Heart left ventricle (tissue), 16 donors: ENCODE measurements at regions not wholly inside any gene's neighbourhood (a gene's known extent, or its start where the extent isn't known, plus 50 kb on each side); places are given as distances from the start of the nearest gene placed in this dataset.

Experiments
- ATAC-seq, 4 donors: fragments of 200-7000 bp; cut with Tn5 transposase; one replicate each; pipeline ENCODE4 v1.9.1; 2020 to 2022; ENCODE audit warnings: moderate library complexity in 4 of 4, mild to moderate bottlenecking in 3 of 4, moderate number of reproducible peaks in 1 of 4
- DNase-seq, 5 donors: peaks; one replicate each; pipeline ENCODE4 v3.0.0-alpha.2; 2020
- H3K27ac ChIP-seq, 12 donors: fragments of 200-600 bp; sonication (generic) in 4 of 12; one replicate each; pipeline versions ENCODE4 v1.5.0 to v1.8.0; 2016 to 2022; ENCODE audit warnings: mild to moderate bottlenecking in 2 of 12
- H3K27me3 ChIP-seq, 9 donors: fragments of 200-600 bp; sonication (generic) in 2 of 9; one replicate each; pipeline versions ENCODE4 v1.5.1 to v1.8.0; 2016 to 2022; ENCODE audit warnings: mild to moderate bottlenecking in 3 of 9
- H3K36me3 ChIP-seq, 9 donors: fragments of 200-600 bp; sonication (generic) in 2 of 9; one replicate each; pipeline versions ENCODE4 v1.5.0 to v1.8.0; 2018 to 2022; ENCODE audit warnings: mild to moderate bottlenecking in 2 of 9
- H3K4me1 ChIP-seq, 12 donors: fragments of 200-600 bp; sonication (generic) in 4 of 12; one replicate each; pipeline versions ENCODE4 v1.5.0 to v1.8.0; 2016 to 2022; ENCODE audit warnings: mild to moderate bottlenecking in 3 of 12
- H3K4me3 ChIP-seq, 12 donors: fragments of 200-600 bp; sonication (generic) in 4 of 12; one replicate each; pipeline versions ENCODE4 v1.5.0 to v1.8.0; 2017 to 2022; ENCODE audit warnings: mild to moderate bottlenecking in 9 of 12, moderate library complexity in 4 of 12
- H3K9me3 ChIP-seq, 12 donors: fragments of 200-600 bp; sonication (generic) in 4 of 12; one replicate each; pipeline versions ENCODE4 v1.5.0 to v1.8.0; 2016 to 2022; ENCODE audit warnings: mild to moderate bottlenecking in 1 of 12
- CTCF ChIP-seq, 12 donors: fragments of 200-600 bp; sonication (generic) in 4 of 12; IDR thresholded peaks; one replicate each; pipeline versions ENCODE4 v1.5.0 to v1.8.0; 2018 to 2022; ENCODE audit warnings: antibody characterized with exemption in 12 of 12, mild to moderate bottlenecking in 5 of 12
- POLR2A ChIP-seq, 2 donors: fragments of 450-650 bp; IDR thresholded peaks; one replicate each; pipeline ENCODE4 v1.6.1; 2017; ENCODE audit warnings: antibody characterized with exemption in 2 of 2, mild to moderate bottlenecking in 2 of 2, moderate library complexity in 2 of 2
- WGBS, 4 donors: extraction: QIAGEN DNeasy Blood & Tissue Kit in 2 of 4; methylation state at CpG; one replicate each; pipeline versions ENCODE4 v1.1.5 to v1.1.7; 2013 to 2018; 5-methylcytosine and 5-hydroxymethylcytosine counted together
- intact Hi-C, 10 donors: fragments of 100-400 bp; cut with DNase I; formaldehyde crosslinking; loops; one replicate each; pipeline versions ENCODE4 v1.11.1 to v1.14.2; 2022
- donor health status: ischemic (EF 13 %, LVEDD 7.1; RV severe dilation, severe dysfunction).
- donor health status: healthy with polysubstance abuse.
- donor health status: DM: no; HTN: yes; CAD: no.
- donor health status: DM: no; HTN: no; CAD: no.
- donor health status: ischemic (EF 25% LVEDD 6.9; RV normal size, moderate dysfunction).
- donor health status: ischemic (EF 25% LVEDD 5.7; RV mildly dilated, moderate dysfunction).
- donor health status: healthy.
- donor health status: DM: yes; HTN: yes; CAD: no.
- donor health status: ischemic (EF 35%, LVEDD 5.7; RV mildly dilated, moderate dysfunction).
- donor health status: nonischemic (EF 11% LVEDD 7.7; RV severe dilation, severe dysfunction).
- donor health status: DM: yes; HTN: yes; CAD: no.
- donor health status: PGD.
- donor health status: ischemic (EF 29% LVEDD 5.4; RV normal size, mild dysfunction).
- donor health status: nonischemic (EF 23%, LVEDD 6.1; RV moderate dilation, normal function).

DNA sequence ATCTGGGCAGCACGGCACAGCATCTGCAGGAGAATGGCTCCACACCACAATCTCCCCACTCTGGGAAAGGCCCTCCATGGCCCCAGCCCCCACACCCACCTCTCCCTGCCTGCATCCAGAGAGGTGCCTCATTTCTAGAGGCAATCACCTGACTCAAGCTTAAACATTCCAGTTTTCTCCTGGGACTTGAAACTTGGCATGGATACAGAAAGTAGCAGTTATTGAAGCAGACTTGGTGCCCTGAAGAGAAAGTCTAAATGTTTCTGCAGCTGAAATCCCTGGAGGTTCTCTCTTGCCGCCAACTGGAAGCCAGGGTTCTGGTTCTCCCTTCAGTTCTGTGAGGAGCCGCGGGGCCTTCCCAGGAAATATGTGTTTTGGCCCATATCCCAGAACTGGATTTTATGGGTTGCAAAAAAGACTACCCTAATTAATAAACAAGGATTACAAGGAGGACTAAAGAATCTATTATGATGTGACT is 122.8 kb downstream of the SKIDA1 start:
- H3K4me3 ChIP-seq, result no peak overlapping the region
- no peaks in the 10 kb centered on the region for H3K27me3 ChIP-seq
- WGBS, 4 donors, result 44 to 58% (median 51%) methylated on average over 4 of the region's 4 CpGs
- intact Hi-C loops, result loop anchor here in 1 of 10 donors (2.0 kb wide), 1 partner anchor 38 kb away; no protein-coding TSS in a partner anchor
- ATAC-seq (peak in 1 of 4 donors; percentile 60), DNase-seq (peak in 2 of 5 donors; percentile 27 to 28)
- H3K4me1 ChIP-seq, result peaks cover 0 to 22% (median 6%) of the 10 kb centered on the region in 12 donors
- TF ChIP-seq CTCF (IDR thresholded peaks at IDR 0.05) (no peak), POLR2A (IDR thresholded peaks at IDR 0.05) (no peak)
- H3K27ac ChIP-seq, result no peak overlapping the region
- peaks cover 0 to 11% (median 0%) of the 10 kb centered on the region in 12 donors for H3K9me3 ChIP-seq
- no peaks in the 10 kb centered on the region for H3K36me3 ChIP-seq

DNA sequence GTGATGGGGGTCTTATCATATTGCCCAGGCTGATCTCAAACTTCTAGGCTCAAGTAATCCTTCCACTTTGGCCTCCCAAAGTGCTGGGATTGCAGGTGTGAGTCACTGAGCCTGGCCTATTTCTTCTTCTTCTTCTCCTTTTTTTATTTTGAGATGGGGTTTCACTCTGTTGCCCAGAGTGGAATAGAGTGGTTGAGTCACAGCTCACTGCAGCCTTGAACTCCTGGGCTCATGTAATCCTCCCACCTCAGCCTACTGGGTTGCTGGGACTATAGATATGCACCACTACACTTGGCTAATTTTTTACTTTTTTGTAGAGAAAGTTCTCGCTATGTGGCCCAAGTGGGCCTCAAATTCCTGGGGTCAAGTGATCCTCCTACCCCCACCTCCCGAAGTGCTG is 124.3 kb downstream of the SKIDA1 start:
- H3K36me3 ChIP-seq, result no peaks in the 10 kb centered on the region
- intact Hi-C loops, result no loop called here
- DNase-seq (no peak), ATAC-seq (no peak)
- no peaks in the 10 kb centered on the region for H3K27me3 ChIP-seq
- WGBS, 4 donors, result 96 to 100% (median 98%) methylated on average over 2 of the region's 2 CpGs
- no peak overlapping the region for H3K27ac ChIP-seq
- H3K4me3 ChIP-seq, result no peak overlapping the region
- peaks cover 0 to 22% (median 6%) of the 10 kb centered on the region in 12 donors for H3K4me1 ChIP-seq
- H3K9me3 ChIP-seq, result peaks cover 0 to 10% (median 0%) of the 10 kb centered on the region in 12 donors
- TF ChIP-seq CTCF (IDR thresholded peaks at IDR 0.05) (no peak), POLR2A (IDR thresholded peaks at IDR 0.05) (no peak)

GRCh38 chr10:21399392-21400035 is 126.0 kb downstream of the SKIDA1 start:
- no peak overlapping the region for H3K27ac ChIP-seq
- H3K36me3 ChIP-seq, result no peaks in the 10 kb centered on the region
- TF ChIP-seq CTCF (IDR thresholded peaks at IDR 0.05) (no peak), POLR2A (IDR thresholded peaks at IDR 0.05) (no peak)
- intact Hi-C loops, result no loop called here
- H3K4me3 ChIP-seq, result no peak overlapping the region
- no peaks in the 10 kb centered on the region for H3K27me3 ChIP-seq
- DNase-seq (no peak), ATAC-seq (no peak)
- WGBS, 4 donors, result 44 to 53% (median 48%) methylated on average over 6 of the region's 6 CpGs
- peaks cover 0 to 7% (median 2%) of the 10 kb centered on the region in 12 donors for H3K9me3 ChIP-seq
- H3K4me1 ChIP-seq, result peaks cover 0 to 22% (median 6%) of the 10 kb centered on the region in 12 donors

GRCh38 chr10:21398563-21399231 is 126.8 kb downstream of the SKIDA1 start:
- no peak for TF ChIP-seq CTCF (IDR thresholded peaks at IDR 0.05)
- TF ChIP-seq POLR2A (IDR thresholded peaks at IDR 0.05), result no peak
- DNase-seq (no peak), ATAC-seq (no peak)
- Histone ChIP-seq H3K27ac (no peak overlapping the region), H3K9me3 (peaks cover 0 to 7% (median 2%) of the 10 kb centered on the region in 12 donors), H3K36me3 (no peaks in the 10 kb centered on the region), H3K4me3 (no peak overlapping the region), H3K4me1 (peaks cover 0 to 22% (median 6%) of the 10 kb centered on the region in 12 donors), H3K27me3 (no peaks in the 10 kb centered on the region)
- intact Hi-C loops, result no loop called here
- 44 to 67% (median 59%) methylated on average over 2 of the region's 2 CpGs for WGBS, 4 donors
